Kidney epithelial cell (primary cell): ENCODE measurements at regions not wholly inside any gene's neighbourhood (a gene's known extent, or its start where the extent isn't known, plus 50 kb on each side); places are given as distances from the start of the nearest gene placed in this dataset.

Experiments
- DNase-seq: peaks from one replicate; pipeline ENCODE4 v3.0.0-alpha.2; 2010; ENCODE audit warnings: low read depth
- H3K27me3 ChIP-seq: 2 replicates; pipeline ENCODE4 v1.6.0; 2011; ENCODE audit warnings: low read length; ENCODE audit not compliant: control insufficient read depth, insufficient read depth
- H3K36me3 ChIP-seq: 2 replicates; pipeline ENCODE4 v1.5.1; 2011; ENCODE audit warnings: low read length; ENCODE audit not compliant: control insufficient read depth, insufficient read depth
- H3K4me3 ChIP-seq: 2 replicates; pipeline ENCODE4 v1.5.1; 2011; ENCODE audit warnings: low read depth, mild to moderate bottlenecking, control low read depth, low read length
- CTCF ChIP-seq: IDR thresholded peaks from 2 replicates; pipeline ENCODE4 v1.5.1; 2011; ENCODE audit warnings: mild to moderate bottlenecking, moderate library complexity, low read length, control low read depth, inconsistent platforms; ENCODE audit not compliant: insufficient read depth, poor library complexity, severe bottlenecking

GRCh38 chr6:132959639-132960326, 145.4 kb downstream of the RPS12 start:
- H3K27me3 ChIP-seq = no peaks in the 10 kb centered on the region
- TF ChIP-seq CTCF = no peak
- DNase-seq = no peak
- H3K4me3 ChIP-seq = no peak overlapping the region
- no peaks in the 10 kb centered on the region for H3K36me3 ChIP-seq

GRCh38 chr6:132960720-132961119, 146.4 kb downstream of the RPS12 start:
- no peak for TF ChIP-seq CTCF
- H3K27me3 ChIP-seq = no peaks in the 10 kb centered on the region
- peak; percentile 26 for DNase-seq
- H3K36me3 ChIP-seq = no peaks in the 10 kb centered on the region
- H3K4me3 ChIP-seq = no peak overlapping the region

GRCh38 chr6:132961122-132961521, 146.8 kb downstream of the RPS12 start:
- no peak for TF ChIP-seq CTCF
- Histone ChIP-seq H3K4me3 (no peak overlapping the region), H3K36me3 (no peaks in the 10 kb centered on the region), H3K27me3 (no peaks in the 10 kb centered on the region)
- DNase-seq = peak; percentile 29

DNA sequence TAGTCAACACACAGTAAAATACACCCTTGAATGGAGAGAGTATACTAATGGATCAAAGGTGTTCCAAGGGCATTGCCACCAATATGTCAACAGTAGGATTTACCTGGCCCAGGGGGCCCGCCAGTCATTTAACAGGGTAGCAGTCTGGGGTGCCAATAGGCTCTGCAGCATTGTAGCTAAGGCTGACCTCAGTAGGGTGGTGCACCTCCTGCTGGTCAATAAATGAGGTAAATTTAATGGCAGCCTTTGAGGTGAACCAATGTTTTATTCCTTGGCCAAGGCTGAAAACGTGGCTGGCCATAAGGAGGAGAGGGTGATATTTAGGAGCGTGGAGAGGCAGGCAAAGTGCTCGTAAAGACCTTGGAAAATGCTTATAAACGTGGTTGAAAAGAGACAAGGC, 147.2 kb downstream of the RPS12 start:
- Histone ChIP-seq H3K36me3 (no peaks in the 10 kb centered on the region), H3K27me3 (no peaks in the 10 kb centered on the region), H3K4me3 (no peak overlapping the region)
- TF ChIP-seq CTCF = peak; percentile 5
- no peak for DNase-seq

DNA sequence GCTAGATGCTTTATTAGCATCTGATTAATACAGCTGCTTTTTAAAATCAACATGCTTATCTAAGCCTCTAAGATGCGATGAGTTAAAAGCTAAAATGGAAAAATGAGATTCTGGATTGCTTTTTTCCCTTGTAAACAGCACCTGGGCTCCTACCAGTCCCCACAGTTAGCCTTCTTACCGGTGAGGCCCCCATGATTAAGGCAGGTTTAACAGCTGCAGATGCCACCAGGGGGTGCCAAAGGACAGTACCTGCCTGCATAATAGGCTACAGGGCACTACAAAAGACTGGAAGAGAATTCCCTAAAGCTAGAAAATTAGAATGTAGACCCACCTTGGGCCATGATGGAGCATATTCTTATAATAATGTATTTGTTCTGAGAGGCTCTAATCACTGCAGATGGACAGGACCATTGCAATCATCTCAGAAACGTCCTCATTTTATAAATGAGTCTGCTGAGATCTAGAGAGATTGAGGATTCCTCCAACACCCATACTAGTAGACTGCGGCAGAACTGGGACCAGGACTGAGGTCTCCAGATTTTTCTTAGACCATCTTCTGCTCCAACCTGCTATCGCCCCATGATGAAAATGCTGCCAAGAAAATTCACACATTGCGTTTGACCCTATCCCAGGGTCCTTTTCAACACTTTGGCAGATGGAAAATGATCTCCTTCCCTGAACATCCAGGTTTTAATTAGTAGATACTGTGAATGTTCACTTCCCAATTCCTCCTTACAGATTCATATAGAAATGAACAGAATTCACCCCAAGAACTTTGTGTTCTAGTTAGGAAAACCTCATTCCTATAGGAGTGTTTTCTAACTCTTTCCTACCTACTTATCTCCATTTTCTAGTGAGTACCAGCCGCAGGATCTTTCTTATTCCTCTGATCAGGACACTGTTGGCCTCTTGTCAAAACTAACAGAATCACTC, 148.8 kb downstream of the RPS12 start:
- Histone ChIP-seq H3K36me3 (no peaks in the 10 kb centered on the region), H3K27me3 (no peaks in the 10 kb centered on the region), H3K4me3 (no peak overlapping the region)
- peak; percentile 35 for DNase-seq
- TF ChIP-seq CTCF = peak; percentile 91
